ENCODE measurements at regions not wholly inside any gene's neighbourhood (a gene's known extent, or its start where the extent isn't known, plus 50 kb on each side); places are given as distances from the start of the nearest gene placed in this dataset.

DNA sequence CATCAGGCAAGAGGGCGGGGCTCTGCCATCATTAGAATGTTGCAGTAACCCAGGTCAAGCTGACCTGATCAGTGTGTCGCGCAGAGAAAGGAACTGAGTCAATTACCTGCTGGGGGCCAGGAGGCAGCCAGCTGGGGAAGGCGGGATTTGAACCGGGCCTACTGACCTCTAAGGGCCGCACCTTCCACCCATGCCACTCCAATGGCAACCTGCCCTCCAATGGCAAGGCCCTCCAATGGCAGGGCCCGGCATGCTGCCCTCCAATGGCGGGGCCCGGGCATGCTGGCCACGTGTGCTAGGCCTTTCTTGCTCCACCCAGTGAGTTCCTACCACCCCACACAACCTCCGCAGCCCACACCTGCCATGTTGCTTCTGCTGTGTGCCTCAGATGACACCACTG lies 407.6 kb downstream of the CTTN start:
- Histone ChIP-seq H3K79me2 (ENCODE audit: insufficient read depth, low read length) (no peaks in the 10 kb centered on the region), H3K4me1 (ENCODE audit: insufficient read depth, low read length) (no peaks in the 10 kb centered on the region)
- no peak for DNase-seq (ENCODE audit: insufficient read length, low spot score, missing footprints)

DNA sequence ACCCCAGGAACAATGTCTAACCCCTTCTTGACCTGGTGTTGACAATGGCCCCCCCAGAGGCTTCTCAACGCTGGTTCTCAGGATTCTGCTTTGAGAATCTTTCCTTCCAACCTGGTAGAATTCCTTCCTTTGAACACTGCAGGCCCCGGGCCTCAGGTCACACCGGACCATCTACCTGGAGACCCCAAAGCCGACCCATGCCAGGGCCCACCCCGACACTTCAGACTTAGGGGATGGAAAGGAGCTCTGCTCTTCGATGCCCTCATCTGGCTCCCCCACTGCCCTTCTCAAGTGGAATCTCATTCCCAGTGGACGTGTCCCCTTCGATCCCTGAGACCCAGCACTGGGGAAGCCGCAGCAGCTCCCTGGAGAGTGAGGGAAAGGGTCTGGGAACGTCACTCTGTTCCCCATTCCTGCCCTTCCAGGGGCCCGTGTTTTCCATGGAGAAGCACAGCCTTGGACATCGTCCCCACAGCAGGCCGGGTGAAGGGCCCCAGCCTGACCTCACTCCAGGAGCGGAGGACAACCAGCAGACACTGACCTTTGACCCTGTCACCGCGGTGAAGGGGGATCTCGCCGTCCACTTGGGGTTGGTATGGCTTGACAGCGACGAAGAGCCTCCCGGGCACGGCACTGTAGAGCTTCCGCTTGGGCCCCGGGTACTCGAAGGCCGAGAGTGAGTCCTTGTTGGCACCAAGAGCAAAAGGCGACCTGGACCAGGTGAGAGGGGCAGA lies 408.3 kb downstream of the CTTN start:
- no peaks in the 10 kb centered on the region for H4K20me1 ChIP-seq (ENCODE audit: insufficient read depth, low read length)
- H2AFZ ChIP-seq (ENCODE audit: low read length), result no peak overlapping the region
- H3K9me3 ChIP-seq (ENCODE audit: low read depth, low read length), result no peaks in the 10 kb centered on the region
- H3K27me3 ChIP-seq (ENCODE audit: insufficient read depth, low read length), result no peaks in the 10 kb centered on the region
- no peak overlapping the region for H3K4me2 ChIP-seq (ENCODE audit: insufficient read depth, low read length)
- peak; percentile 83 for DNase-seq (ENCODE audit: insufficient read length, low spot score, missing footprints)
- TF ChIP-seq, protein P1, sequence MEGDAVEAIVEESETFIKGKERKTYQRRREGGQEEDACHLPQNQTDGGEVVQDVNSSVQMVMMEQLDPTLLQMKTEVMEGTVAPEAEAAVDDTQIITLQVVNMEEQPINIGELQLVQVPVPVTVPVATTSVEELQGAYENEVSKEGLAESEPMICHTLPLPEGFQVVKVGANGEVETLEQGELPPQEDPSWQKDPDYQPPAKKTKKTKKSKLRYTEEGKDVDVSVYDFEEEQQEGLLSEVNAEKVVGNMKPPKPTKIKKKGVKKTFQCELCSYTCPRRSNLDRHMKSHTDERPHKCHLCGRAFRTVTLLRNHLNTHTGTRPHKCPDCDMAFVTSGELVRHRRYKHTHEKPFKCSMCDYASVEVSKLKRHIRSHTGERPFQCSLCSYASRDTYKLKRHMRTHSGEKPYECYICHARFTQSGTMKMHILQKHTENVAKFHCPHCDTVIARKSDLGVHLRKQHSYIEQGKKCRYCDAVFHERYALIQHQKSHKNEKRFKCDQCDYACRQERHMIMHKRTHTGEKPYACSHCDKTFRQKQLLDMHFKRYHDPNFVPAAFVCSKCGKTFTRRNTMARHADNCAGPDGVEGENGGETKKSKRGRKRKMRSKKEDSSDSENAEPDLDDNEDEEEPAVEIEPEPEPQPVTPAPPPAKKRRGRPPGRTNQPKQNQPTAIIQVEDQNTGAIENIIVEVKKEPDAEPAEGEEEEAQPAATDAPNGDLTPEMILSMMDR (IDR thresholded peaks at IDR 0.05; ENCODE audit: extremely low read depth, low read depth, low read length), result no peak
- no peaks in the 10 kb centered on the region for H3K79me2 ChIP-seq (ENCODE audit: insufficient read depth, low read length)
- H3K4me1 ChIP-seq (ENCODE audit: insufficient read depth, low read length), result no peaks in the 10 kb centered on the region
- H3K27ac ChIP-seq (ENCODE audit: low read depth, low read length), result no peak overlapping the region
- no peak overlapping the region for H3K4me3 ChIP-seq (ENCODE audit: insufficient read depth, low read length)
- no peaks in the 10 kb centered on the region for H3K36me3 ChIP-seq (ENCODE audit: insufficient read depth, low read length)

More for the DNA sequence above, 407.6 kb downstream of the CTTN start:
- Histone ChIP-seq H3K27ac (ENCODE audit: low read depth, low read length) (no peak overlapping the region), H3K4me3 (ENCODE audit: insufficient read depth, low read length) (no peak overlapping the region), H3K9me3 (ENCODE audit: low read depth, low read length) (no peaks in the 10 kb centered on the region), H4K20me1 (ENCODE audit: insufficient read depth, low read length) (no peaks in the 10 kb centered on the region), H3K27me3 (ENCODE audit: insufficient read depth, low read length) (no peaks in the 10 kb centered on the region), H3K4me2 (ENCODE audit: insufficient read depth, low read length) (no peak overlapping the region), H2AFZ (ENCODE audit: low read length) (no peak overlapping the region), H3K36me3 (ENCODE audit: insufficient read depth, low read length) (no peaks in the 10 kb centered on the region)
- TF ChIP-seq, protein P1 (IDR thresholded peaks at IDR 0.05; ENCODE audit: extremely low read depth, low read depth, low read length), result no peak

DNA sequence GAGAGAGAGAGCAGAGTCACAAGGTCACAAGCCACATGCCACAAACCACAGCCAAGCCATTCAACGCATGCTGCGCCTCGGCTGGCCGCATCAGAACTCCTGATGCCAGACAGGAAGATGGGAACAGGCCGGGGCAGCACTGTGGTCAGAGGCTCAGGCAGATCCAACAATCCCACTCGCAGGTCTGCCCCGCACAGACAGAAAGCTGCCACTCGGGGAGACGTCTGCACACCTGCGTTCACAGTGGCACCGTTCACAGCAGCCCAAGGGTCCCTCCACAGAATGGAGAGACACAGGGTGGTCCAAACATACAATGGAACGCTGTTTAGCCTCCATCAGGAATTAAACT lies 408.8 kb downstream of the CTTN start:
- Histone ChIP-seq H3K27me3 (ENCODE audit: insufficient read depth, low read length) (peaks cover under 1% of the 10 kb centered on the region), H3K9me3 (ENCODE audit: low read depth, low read length) (no peaks in the 10 kb centered on the region), H4K20me1 (ENCODE audit: insufficient read depth, low read length) (no peaks in the 10 kb centered on the region), H3K4me2 (ENCODE audit: insufficient read depth, low read length) (no peak overlapping the region), H3K79me2 (ENCODE audit: insufficient read depth, low read length) (no peaks in the 10 kb centered on the region), H3K4me1 (ENCODE audit: insufficient read depth, low read length) (no peaks in the 10 kb centered on the region), H3K4me3 (ENCODE audit: insufficient read depth, low read length) (no peak overlapping the region), H3K36me3 (ENCODE audit: insufficient read depth, low read length) (no peaks in the 10 kb centered on the region), H2AFZ (ENCODE audit: low read length) (no peak overlapping the region), H3K27ac (ENCODE audit: low read depth, low read length) (no peak overlapping the region)
- DNase-seq (ENCODE audit: insufficient read length, low spot score, missing footprints), result no peak
- TF ChIP-seq, protein P1 (IDR thresholded peaks at IDR 0.05; ENCODE audit: extremely low read depth, low read depth, low read length), result no peak

DNA sequence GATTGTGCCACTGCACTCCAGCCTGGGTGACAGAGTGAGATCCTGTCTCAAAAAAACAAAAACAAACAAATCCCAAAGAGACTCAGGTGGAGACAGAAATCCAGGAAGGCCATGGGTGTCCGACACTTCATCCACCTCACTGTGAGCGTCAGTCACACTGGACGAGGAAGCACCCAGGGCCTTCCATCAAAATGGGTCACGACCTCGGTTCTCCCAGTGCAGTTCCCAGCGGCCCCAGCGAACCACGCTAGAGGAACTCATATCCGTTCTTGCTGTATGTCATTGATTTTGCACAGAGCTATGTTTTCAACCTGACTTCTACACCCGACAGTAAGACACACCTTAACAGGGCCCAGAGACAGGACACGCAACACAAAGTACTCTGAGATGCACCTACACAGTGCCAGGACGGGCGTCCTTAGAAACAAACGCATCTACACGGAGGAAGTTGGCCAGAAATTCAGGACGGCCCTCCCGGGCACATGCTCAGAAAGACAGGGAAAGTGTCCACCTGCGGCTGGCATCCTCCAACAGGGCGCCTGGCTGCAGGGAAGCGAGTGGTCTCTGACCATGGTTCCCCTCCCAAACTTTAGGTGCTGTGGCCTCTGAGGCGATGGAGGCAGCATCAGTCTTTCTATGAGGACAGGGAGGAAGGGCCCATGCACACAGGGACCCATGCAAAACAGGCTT lies 410.5 kb downstream of the CTTN start:
- Histone ChIP-seq H4K20me1 (ENCODE audit: insufficient read depth, low read length) (no peaks in the 10 kb centered on the region), H3K36me3 (ENCODE audit: insufficient read depth, low read length) (no peaks in the 10 kb centered on the region), H3K4me2 (ENCODE audit: insufficient read depth, low read length) (no peak overlapping the region), H3K27ac (ENCODE audit: low read depth, low read length) (no peak overlapping the region), H3K79me2 (ENCODE audit: insufficient read depth, low read length) (no peaks in the 10 kb centered on the region), H3K4me3 (ENCODE audit: insufficient read depth, low read length) (no peak overlapping the region), H3K9me3 (ENCODE audit: low read depth, low read length) (no peaks in the 10 kb centered on the region), H3K27me3 (ENCODE audit: insufficient read depth, low read length) (peaks cover 7% of the 10 kb centered on the region), H2AFZ (ENCODE audit: low read length) (no peak overlapping the region), H3K4me1 (ENCODE audit: insufficient read depth, low read length) (no peaks in the 10 kb centered on the region)
- no peak for DNase-seq (ENCODE audit: insufficient read length, low spot score, missing footprints)
- TF ChIP-seq, protein P1 (IDR thresholded peaks at IDR 0.05; ENCODE audit: extremely low read depth, low read depth, low read length), result no peak

Data from osteoblast (primary cell).